PC-3 (cell line): ENCODE measurements at regions not wholly inside any gene's neighbourhood (a gene's known extent, or its start where the extent isn't known, plus 50 kb on each side); places are given as distances from the start of the nearest gene placed in this dataset.

Experiments used
- EZH2 ChIP-seq: fragments of 300-600 bp; sonication (generic); IDR thresholded peaks from one replicate; pipeline ENCODE4 v1.6.1; 2017; ENCODE audit warnings: antibody characterized with exemption, mild to moderate bottlenecking, low read length; ENCODE audit not compliant: unreplicated experiment
- TF ChIP-seq, protein P1 (sequence below): fragments of 300-600 bp; sonication (generic); conservative IDR thresholded peaks from 2 replicates; pipeline ENCODE4 v1.5.1; 2017; ENCODE audit warnings: antibody characterized with exemption, low read depth, mild to moderate bottlenecking, low read length

DNA sequence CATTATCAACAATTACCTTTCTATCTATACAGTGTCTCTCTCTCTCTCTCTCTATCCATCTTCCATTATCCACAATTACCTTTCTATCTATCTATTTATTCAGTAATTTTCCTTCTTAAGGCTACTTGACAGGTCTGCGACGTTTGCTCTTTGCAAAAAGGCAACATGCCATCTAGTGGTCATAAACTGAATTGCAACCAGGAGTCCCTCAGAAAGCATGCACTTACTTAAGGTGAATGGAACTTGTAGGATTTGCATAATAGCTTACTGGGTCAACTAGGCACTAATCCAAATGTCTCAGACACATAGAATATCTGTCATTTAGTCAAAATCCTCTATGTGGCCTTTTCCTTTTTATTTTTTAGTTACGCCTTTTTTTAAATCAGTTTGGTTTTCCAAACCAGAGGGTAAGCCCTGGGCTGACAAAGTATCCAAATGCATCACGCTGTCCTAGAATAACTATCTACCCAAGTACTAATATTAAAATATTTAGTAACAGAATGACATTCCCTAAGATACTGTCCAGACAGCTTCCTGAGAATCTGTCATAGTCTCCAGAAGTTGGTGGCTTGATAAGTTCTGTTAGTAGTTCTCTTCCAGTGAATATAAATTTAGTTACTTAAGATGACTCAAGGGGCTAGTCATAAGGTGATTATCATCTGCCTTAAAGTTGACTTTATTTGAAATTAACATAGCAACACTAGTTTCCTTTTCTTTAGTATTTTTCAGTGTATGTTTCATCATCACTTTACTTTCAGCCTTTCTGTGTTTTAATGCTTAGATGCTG lies 208.3 kb downstream of the PPP1R3A start:
- TF ChIP-seq EZH2, result no peak
- TF ChIP-seq, protein P1, sequence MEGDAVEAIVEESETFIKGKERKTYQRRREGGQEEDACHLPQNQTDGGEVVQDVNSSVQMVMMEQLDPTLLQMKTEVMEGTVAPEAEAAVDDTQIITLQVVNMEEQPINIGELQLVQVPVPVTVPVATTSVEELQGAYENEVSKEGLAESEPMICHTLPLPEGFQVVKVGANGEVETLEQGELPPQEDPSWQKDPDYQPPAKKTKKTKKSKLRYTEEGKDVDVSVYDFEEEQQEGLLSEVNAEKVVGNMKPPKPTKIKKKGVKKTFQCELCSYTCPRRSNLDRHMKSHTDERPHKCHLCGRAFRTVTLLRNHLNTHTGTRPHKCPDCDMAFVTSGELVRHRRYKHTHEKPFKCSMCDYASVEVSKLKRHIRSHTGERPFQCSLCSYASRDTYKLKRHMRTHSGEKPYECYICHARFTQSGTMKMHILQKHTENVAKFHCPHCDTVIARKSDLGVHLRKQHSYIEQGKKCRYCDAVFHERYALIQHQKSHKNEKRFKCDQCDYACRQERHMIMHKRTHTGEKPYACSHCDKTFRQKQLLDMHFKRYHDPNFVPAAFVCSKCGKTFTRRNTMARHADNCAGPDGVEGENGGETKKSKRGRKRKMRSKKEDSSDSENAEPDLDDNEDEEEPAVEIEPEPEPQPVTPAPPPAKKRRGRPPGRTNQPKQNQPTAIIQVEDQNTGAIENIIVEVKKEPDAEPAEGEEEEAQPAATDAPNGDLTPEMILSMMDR, result peak; percentile 94
